ENCODE measurements at regions not wholly inside any gene's neighbourhood (a gene's known extent, or its start where the extent isn't known, plus 50 kb on each side); places are given as distances from the start of the nearest gene placed in this dataset.

- H3K27me3 Mint-ChIP-seq (ENCODE audit: insufficient read depth, unreplicated experiment): no peaks in the 10 kb centered on the region
- Histone ChIP-seq H3K27me3 (replicated peaks; ENCODE audit: control insufficient read depth, insufficient read depth, low read length) (no peaks in the 10 kb centered on the region), H3K4me1 (no peaks in the 10 kb centered on the region), H3K4me3 (ENCODE audit: low read depth, low read length) (no peak overlapping the region), H3K9me3 (no peaks in the 10 kb centered on the region), H3K36me3 (ENCODE audit: control insufficient read depth, insufficient read depth, low read length) (no peaks in the 10 kb centered on the region)
- TF ChIP-seq CTCF (IDR thresholded peaks at IDR 0.05; ENCODE audit: insufficient read depth in 1 of 2, low read depth in 1 of 2, low read length in 1 of 2, severe bottlenecking in 1 of 2, unreplicated experiment in 1 of 2): no peak
- intact Hi-C loops (cut with micrococcal nuclease; ENCODE audit: unreplicated experiment): no loop called here
- CTCF ChIA-PET: no interaction called here
- no peaks in the 10 kb centered on the region for H3K36me3 Mint-ChIP-seq (ENCODE audit: insufficient read depth, unreplicated experiment)
- POLR2A ChIA-PET: no interaction called here
- H3K9me3 Mint-ChIP-seq (ENCODE audit: unreplicated experiment): no peaks in the 10 kb centered on the region
- H3K27ac Mint-ChIP-seq (ENCODE audit: unreplicated experiment): no peak overlapping the region
- H3K4me3 Mint-ChIP-seq (ENCODE audit: unreplicated experiment): no peak overlapping the region
- H3K4me1 Mint-ChIP-seq (ENCODE audit: low read depth, unreplicated experiment): peaks cover 7% of the 10 kb centered on the region
- BruUV-seq (replicated peaks): no TSS peak
- DNase-seq: no peak
Observed at GRCh38 chrX:38856670-38857265, 55.5 kb downstream of the MID1IP1 start.

- POLR2A ChIA-PET: no interaction called here
- no peak for DNase-seq
- H3K4me1 ChIP-seq: no peaks in the 10 kb centered on the region
- intact Hi-C loops (cut with micrococcal nuclease; ENCODE audit: unreplicated experiment): no loop called here
- no peaks in the 10 kb centered on the region for H3K9me3 Mint-ChIP-seq (ENCODE audit: unreplicated experiment)
- H3K36me3 ChIP-seq (ENCODE audit: control insufficient read depth, insufficient read depth, low read length): no peaks in the 10 kb centered on the region
- CTCF ChIA-PET: no interaction called here
- no peaks in the 10 kb centered on the region for H3K9me3 ChIP-seq
- no peak overlapping the region for H3K27ac Mint-ChIP-seq (ENCODE audit: unreplicated experiment)
- TF ChIP-seq CTCF (IDR thresholded peaks at IDR 0.05; ENCODE audit: insufficient read depth in 1 of 2, low read depth in 1 of 2, low read length in 1 of 2, severe bottlenecking in 1 of 2, unreplicated experiment in 1 of 2): no peak
- H3K4me1 Mint-ChIP-seq (ENCODE audit: low read depth, unreplicated experiment): peaks cover 7% of the 10 kb centered on the region
- H3K36me3 Mint-ChIP-seq (ENCODE audit: insufficient read depth, unreplicated experiment): no peaks in the 10 kb centered on the region
- no peak overlapping the region for H3K4me3 Mint-ChIP-seq (ENCODE audit: unreplicated experiment)
- no peaks in the 10 kb centered on the region for H3K27me3 ChIP-seq (replicated peaks; ENCODE audit: control insufficient read depth, insufficient read depth, low read length)
- no peak overlapping the region for H3K4me3 ChIP-seq (ENCODE audit: low read depth, low read length)
- BruUV-seq (replicated peaks): no TSS peak
- no peaks in the 10 kb centered on the region for H3K27me3 Mint-ChIP-seq (ENCODE audit: insufficient read depth, unreplicated experiment)
Observed at GRCh38 chrX:38857736-38858523, 56.7 kb downstream of the MID1IP1 start.

- no peaks in the 10 kb centered on the region for H3K4me1 ChIP-seq
- Mint-ChIP-seq H3K4me3 (ENCODE audit: unreplicated experiment) (no peak overlapping the region), H3K27me3 (ENCODE audit: insufficient read depth, unreplicated experiment) (no peaks in the 10 kb centered on the region), H3K27ac (ENCODE audit: unreplicated experiment) (no peak overlapping the region), H3K9me3 (ENCODE audit: unreplicated experiment) (no peaks in the 10 kb centered on the region), H3K4me1 (ENCODE audit: low read depth, unreplicated experiment) (peaks cover 7% of the 10 kb centered on the region), H3K36me3 (ENCODE audit: insufficient read depth, unreplicated experiment) (no peaks in the 10 kb centered on the region)
- POLR2A ChIA-PET: no interaction called here
- no peak overlapping the region for H3K4me3 ChIP-seq (ENCODE audit: low read depth, low read length)
- intact Hi-C loops (cut with micrococcal nuclease; ENCODE audit: unreplicated experiment): no loop called here
- DNase-seq: no peak
- no peaks in the 10 kb centered on the region for H3K36me3 ChIP-seq (ENCODE audit: control insufficient read depth, insufficient read depth, low read length)
- CTCF ChIA-PET: interaction anchor here (0.6 kb wide), 1 partner anchor 52 kb away, joined by 5 read pairs; no protein-coding TSS in a partner anchor
- H3K27me3 ChIP-seq (replicated peaks; ENCODE audit: control insufficient read depth, insufficient read depth, low read length): no peaks in the 10 kb centered on the region
- no peak for TF ChIP-seq CTCF (IDR thresholded peaks at IDR 0.05; ENCODE audit: insufficient read depth in 1 of 2, low read depth in 1 of 2, low read length in 1 of 2, severe bottlenecking in 1 of 2, unreplicated experiment in 1 of 2)
- no TSS peak for BruUV-seq (replicated peaks)
- no peaks in the 10 kb centered on the region for H3K9me3 ChIP-seq
Observed at GRCh38 chrX:38859602-38860001, 58.3 kb downstream of the MID1IP1 start.

Measured in Caco-2 (cell line).